LNCaP clone FGC (cell line): ENCODE measurements at regions not wholly inside any gene's neighbourhood (a gene's known extent, or its start where the extent isn't known, plus 50 kb on each side); places are given as distances from the start of the nearest gene placed in this dataset.

Experiments used
- DNase-seq: peaks from one replicate; pipeline ENCODE4 v3.0.0-alpha.2; 2011; ENCODE audit warnings: low read depth
- H3K4me3 ChIP-seq: 2 replicates; pipeline ENCODE4 v1.5.1; 2011; ENCODE audit warnings: mild to moderate bottlenecking, low read depth, low read length, control low read depth
- CTCF ChIP-seq: IDR thresholded peaks from 2 replicates; pipeline ENCODE4 v1.5.1; 2012; ENCODE audit warnings: mild to moderate bottlenecking; ENCODE audit not compliant: control insufficient read depth, insufficient read depth; ENCODE audit errors: extremely low read depth

- no peak overlapping the region for H3K4me3 ChIP-seq
- TF ChIP-seq CTCF = no peak
- DNase-seq = no peak
These were observed 372.2 kb upstream of the MCTP2 start for GRCh38 chr15:93859176-93859575.

- no peak for DNase-seq
These were observed 376.1 kb upstream of the MCTP2 start for GRCh38 chr15:93855181-93855826.

GRCh38 chr15:93854088-93854487 is 377.3 kb upstream of the MCTP2 start:
- no peak for DNase-seq
- TF ChIP-seq CTCF = no peak
- no peak overlapping the region for H3K4me3 ChIP-seq

More at GRCh38 chr15:93855181-93855826, 376.1 kb upstream of the MCTP2 start:
- H3K4me3 ChIP-seq = no peak overlapping the region
- no peak for TF ChIP-seq CTCF

- no peak overlapping the region for H3K4me3 ChIP-seq
- no peak for DNase-seq
- no peak for TF ChIP-seq CTCF
These were observed 378.6 kb upstream of the MCTP2 start for GRCh38 chr15:93852761-93853160.

GRCh38 chr15:93848490-93848889 is 382.9 kb upstream of the MCTP2 start:
- no peak for TF ChIP-seq CTCF
- no peak overlapping the region for H3K4me3 ChIP-seq
- DNase-seq = no peak

GRCh38 chr15:93848076-93848475 is 383.3 kb upstream of the MCTP2 start:
- no peak overlapping the region for H3K4me3 ChIP-seq
- TF ChIP-seq CTCF = no peak
- no peak for DNase-seq

- no peak overlapping the region for H3K4me3 ChIP-seq
- no peak for DNase-seq
- TF ChIP-seq CTCF = no peak
These were observed 385.2 kb upstream of the MCTP2 start for GRCh38 chr15:93846148-93846547.
